Fibroblast of skin of right biceps (primary cell): ENCODE measurements at regions not wholly inside any gene's neighbourhood (a gene's known extent, or its start where the extent isn't known, plus 50 kb on each side); places are given as distances from the start of the nearest gene placed in this dataset.

ENCODE experiments used
- DNase-seq: peaks from one replicate; pipeline ENCODE4 v3.0.0-alpha.2; 2013

GRCh38 chr2:120867290-120868241 lies 131.9 kb downstream of the GLI2 start:
- DNase-seq, result peak; percentile 83

GRCh38 chr2:120868366-120868765 lies 132.7 kb downstream of the GLI2 start:
- no peak for DNase-seq

GRCh38 chr2:120869036-120869729 lies 133.5 kb downstream of the GLI2 start:
- no peak for DNase-seq

- no peak for DNase-seq
Observed at GRCh38 chr2:120869730-120870466, 134.2 kb downstream of the GLI2 start.

- DNase-seq, result no peak
Observed at GRCh38 chr2:120870467-120870788, 134.8 kb downstream of the GLI2 start.

GRCh38 chr2:120871016-120871635 lies 135.5 kb downstream of the GLI2 start:
- DNase-seq, result no peak

GRCh38 chr2:120871881-120872620 lies 136.4 kb downstream of the GLI2 start:
- no peak for DNase-seq

- no peak for DNase-seq
Observed at GRCh38 chr2:120873958-120874887, 138.6 kb downstream of the GLI2 start.

GRCh38 chr2:120874888-120875275 lies 139.2 kb downstream of the GLI2 start:
- DNase-seq, result no peak

- DNase-seq, result peak; percentile 45
Observed at GRCh38 chr2:120875431-120875830, 139.8 kb downstream of the GLI2 start.

GRCh38 chr2:120876526-120877280 lies 141.0 kb downstream of the GLI2 start:
- no peak for DNase-seq

GRCh38 chr2:120877409-120877808 lies 141.7 kb downstream of the GLI2 start:
- DNase-seq, result no peak

- DNase-seq, result no peak
Observed at GRCh38 chr2:120878970-120879369, 143.3 kb downstream of the GLI2 start.

GRCh38 chr2:120879431-120880295 lies 144.0 kb downstream of the GLI2 start:
- DNase-seq, result peak; percentile 67

GRCh38 chr2:120880381-120880780 lies 144.7 kb downstream of the GLI2 start:
- DNase-seq, result no peak

- no peak for DNase-seq
Observed at GRCh38 chr2:120881981-120882788, 146.5 kb downstream of the GLI2 start.

- DNase-seq, result no peak
Observed at GRCh38 chr2:120883607-120884440, 148.2 kb downstream of the GLI2 start.
